ENCODE measurements at regions not wholly inside any gene's neighbourhood (a gene's known extent, or its start where the extent isn't known, plus 50 kb on each side); places are given as distances from the start of the nearest gene placed in this dataset.

DNA sequence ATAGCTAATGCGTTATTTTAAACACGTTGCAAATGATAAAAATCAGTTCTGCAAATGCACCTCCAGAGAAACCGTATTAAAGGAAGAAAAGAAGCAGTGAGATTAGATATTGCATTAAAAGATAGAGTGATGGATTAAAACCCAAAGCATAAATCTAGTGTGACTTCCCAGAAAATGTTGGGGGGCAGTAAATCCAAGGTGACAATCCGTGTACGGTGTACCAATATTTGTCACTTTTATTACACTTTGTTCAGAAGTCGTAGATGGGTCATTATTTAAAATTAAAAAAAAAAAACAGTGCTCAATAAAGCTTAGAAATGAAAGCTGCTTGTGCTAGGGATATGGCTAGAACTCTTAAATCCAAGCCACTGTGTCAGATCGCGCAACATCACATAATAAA lies 106.4 kb downstream of the TMEM130 start:
- TF ChIP-seq, protein P1, sequence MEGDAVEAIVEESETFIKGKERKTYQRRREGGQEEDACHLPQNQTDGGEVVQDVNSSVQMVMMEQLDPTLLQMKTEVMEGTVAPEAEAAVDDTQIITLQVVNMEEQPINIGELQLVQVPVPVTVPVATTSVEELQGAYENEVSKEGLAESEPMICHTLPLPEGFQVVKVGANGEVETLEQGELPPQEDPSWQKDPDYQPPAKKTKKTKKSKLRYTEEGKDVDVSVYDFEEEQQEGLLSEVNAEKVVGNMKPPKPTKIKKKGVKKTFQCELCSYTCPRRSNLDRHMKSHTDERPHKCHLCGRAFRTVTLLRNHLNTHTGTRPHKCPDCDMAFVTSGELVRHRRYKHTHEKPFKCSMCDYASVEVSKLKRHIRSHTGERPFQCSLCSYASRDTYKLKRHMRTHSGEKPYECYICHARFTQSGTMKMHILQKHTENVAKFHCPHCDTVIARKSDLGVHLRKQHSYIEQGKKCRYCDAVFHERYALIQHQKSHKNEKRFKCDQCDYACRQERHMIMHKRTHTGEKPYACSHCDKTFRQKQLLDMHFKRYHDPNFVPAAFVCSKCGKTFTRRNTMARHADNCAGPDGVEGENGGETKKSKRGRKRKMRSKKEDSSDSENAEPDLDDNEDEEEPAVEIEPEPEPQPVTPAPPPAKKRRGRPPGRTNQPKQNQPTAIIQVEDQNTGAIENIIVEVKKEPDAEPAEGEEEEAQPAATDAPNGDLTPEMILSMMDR (IDR thresholded peaks at IDR 0.05) = no peak
- TF ChIP-seq POLR2A (IDR thresholded peaks at IDR 0.05) = no peak

All from suprapubic skin (tissue), 3 donors.